B cell (primary cell): ENCODE measurements at regions not wholly inside any gene's neighbourhood (a gene's known extent, or its start where the extent isn't known, plus 50 kb on each side); places are given as distances from the start of the nearest gene placed in this dataset.

ENCODE experiments used
- CTCF ChIP-seq: fragments of 200-600 bp; IDR thresholded peaks from one replicate; pipeline ENCODE4 v1.8.0; 2022; ENCODE audit warnings: antibody characterized with exemption, mild to moderate bottlenecking
- EZH2 ChIP-seq: IDR thresholded peaks from 2 replicates; pipeline ENCODE4 v1.6.1; 2012; ENCODE audit warnings: borderline replicate concordance, low read depth, mild to moderate bottlenecking, moderate library complexity, low read length; ENCODE audit not compliant: insufficient read depth, poor library complexity, severe bottlenecking

DNA sequence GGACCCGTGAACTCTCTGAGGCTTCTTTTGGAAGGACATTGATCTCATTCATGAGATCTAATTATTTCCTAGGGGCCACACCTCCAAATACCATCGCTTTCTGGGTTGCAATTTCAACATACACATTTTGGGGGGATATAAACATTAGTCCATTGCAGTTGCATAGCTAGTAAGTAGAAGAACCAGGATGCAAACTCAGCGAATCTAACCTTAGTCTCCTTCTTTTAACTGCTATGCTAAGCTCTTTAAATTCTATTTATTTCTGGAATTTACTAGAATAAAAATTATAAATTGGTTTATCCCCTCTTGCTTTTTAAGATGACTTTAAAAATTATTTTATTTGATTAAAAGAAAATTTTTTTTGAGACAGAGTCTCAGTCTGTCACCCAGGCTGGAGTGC lies 232.5 kb upstream of the EEF2KMT start:
- TF ChIP-seq CTCF (no peak), EZH2 (no peak)
